HCT116 (cell line): ENCODE measurements at regions not wholly inside any gene's neighbourhood (a gene's known extent, or its start where the extent isn't known, plus 50 kb on each side); places are given as distances from the start of the nearest gene placed in this dataset.
"Not testable (repeated sequence)": the region's sequence is repeated elsewhere in the genome, so short reads cannot be mapped to it uniquely, and the experiment has no call there.

ENCODE experiments used
- ATAC-seq: fragments of 200-7000 bp; cut with Tn5 transposase; 2 replicates; pipeline ENCODE4 v1.9.1; 2020; ENCODE audit warnings: mild to moderate bottlenecking, moderate library complexity
- BruUV-seq: library from RNA; stranded (reverse); fragments of 400-500 nt; replicated peaks from 2 replicates; lab custom pipeline; 2021; lab: Mats Ljungman, UMichigan
- CTCF ChIA-PET: fragments of 300-600 bp; sonication (Branson Sonifier 250); formaldehyde crosslinking; loops from one replicate; lab custom pipeline; 2021; ENCODE audit warnings: antibody characterized with exemption; lab: Charles Lee
- POLR2A ChIA-PET: fragments of 300-600, 350-600 bp; sonication (Branson Sonifier 250); formaldehyde crosslinking; loops from one replicate; lab custom pipeline; 2021; ENCODE audit warnings: antibody characterized with exemption; lab: Charles Lee
- RAD21 ChIA-PET, 2 experiments: fragments of 300-600 bp; sonication (Branson Sonifier 250); formaldehyde crosslinking; loops; one replicate each; lab custom pipeline; 2023; ENCODE audit warnings: low total read pairs in 2 of 2; ENCODE audit not compliant: uncharacterized antibody in 2 of 2, unreplicated experiment in 2 of 2, low non-redundant PET in 1 of 2; lab: Charles Lee
- DNase-seq: peaks from one replicate; pipeline ENCODE4 v3.0.0-alpha.2; 2010; ENCODE audit warnings: low read depth, low spot score
- H2AFZ ChIP-seq: fragments of 200-600 bp; shearing (Covaris generic), sonication (generic); 2 replicates; pipeline ENCODE4 v1.6.1; 2017; ENCODE audit warnings: low read depth, mixed run types, mixed read lengths, antibody characterized with exemption, low read length; ENCODE audit not compliant: poor library complexity, severe bottlenecking
- H3K27ac ChIP-seq: 2 replicates; pipeline ENCODE4 v1.5.1; 2012; ENCODE audit warnings: low read depth, low read length
- H3K27me3 ChIP-seq: fragments of 200-600 bp; sonication (generic); 2 replicates; pipeline ENCODE4 v1.6.1; 2016; ENCODE audit warnings: mixed run types, low read length, mixed read lengths; ENCODE audit not compliant: insufficient read depth
- H3K36me3 ChIP-seq, 2 experiments: fragments of 200-500 bp in 1 of 2; fragments of 200-600 bp in 1 of 2; sonication (Bioruptor generic) in 1 of 2; sonication (generic) in 1 of 2; 2 replicates each; pipeline versions ENCODE4 v1.5.1 to v1.6.1; 2014 to 2016; ENCODE audit warnings: low read length in 2 of 2, inconsistent platforms in 1 of 2, mixed read lengths in 1 of 2, mixed run types in 1 of 2; ENCODE audit not compliant: insufficient read depth in 2 of 2, control insufficient read depth in 1 of 2
- H3K4me1 ChIP-seq, 2 experiments: fragments of 200-600 bp in 1 of 2; sonication (generic) in 1 of 2; 2 replicates each; pipeline versions ENCODE4 v1.5.1 to v1.6.1; 2012 to 2017; ENCODE audit warnings: low read length in 2 of 2, inconsistent platforms in 1 of 2, mild to moderate bottlenecking in 1 of 2, mixed read lengths in 1 of 2, mixed run types in 1 of 2, moderate library complexity in 1 of 2; ENCODE audit not compliant: insufficient read depth in 2 of 2, control insufficient read depth in 1 of 2
- H3K4me2 ChIP-seq: fragments of 200-600 bp; sonication (generic); 2 replicates; pipeline ENCODE4 v1.6.1; 2017; ENCODE audit warnings: mixed run types, low read length, mixed read lengths
- H3K4me3 ChIP-seq, 2 experiments: fragments of 200-600 bp in 1 of 2; sonication (generic) in 1 of 2; replicated peaks in 1 of 2; 2 replicates each; pipeline ENCODE4 v1.5.1; 2011 to 2016; ENCODE audit warnings: low read length in 2 of 2, control low read depth in 1 of 2, low read depth in 1 of 2, mild to moderate bottlenecking in 1 of 2, mixed read lengths in 1 of 2, mixed run types in 1 of 2
- H3K79me2 ChIP-seq: fragments of 200-600 bp; sonication (generic); 2 replicates; pipeline ENCODE4 v1.6.1; 2017; ENCODE audit warnings: mild to moderate bottlenecking, mixed run types, low read length, moderate library complexity, mixed read lengths; ENCODE audit not compliant: insufficient read depth
- H3K9ac ChIP-seq: fragments of 200-600 bp; sonication (generic); 2 replicates; pipeline ENCODE4 v1.6.1; 2016; ENCODE audit warnings: low read length, mixed read lengths
- H3K9me2 ChIP-seq: fragments of 200-600 bp; sonication (generic), shearing (Covaris generic); 2 replicates; pipeline ENCODE4 v1.6.1; 2017; ENCODE audit warnings: mixed run types, mild to moderate bottlenecking, moderate library complexity; ENCODE audit not compliant: insufficient read depth
- H3K9me3 ChIP-seq, 2 experiments: fragments of 200-500 bp in 1 of 2; fragments of 200-600 bp in 1 of 2; sonication (Bioruptor generic) in 1 of 2; sonication (generic) in 1 of 2; 2 replicates each; pipeline ENCODE4 v1.6.1; 2014 to 2017; ENCODE audit warnings: low read length in 2 of 2, mixed read lengths in 2 of 2, inconsistent platforms in 1 of 2, low read depth in 1 of 2, mild to moderate bottlenecking in 1 of 2, mixed run types in 1 of 2, moderate library complexity in 1 of 2; ENCODE audit not compliant: control insufficient read depth in 1 of 2, insufficient read depth in 1 of 2
- H4K20me1 ChIP-seq: fragments of 200-600 bp; sonication (generic), shearing (Covaris generic); 2 replicates; pipeline ENCODE4 v1.6.1; 2017; ENCODE audit warnings: mixed run types, mild to moderate bottlenecking, moderate library complexity; ENCODE audit not compliant: insufficient read depth
- intact Hi-C: fragments of 100-400 bp; cut with micrococcal nuclease; formaldehyde crosslinking; loops from 2 replicates; pipeline ENCODE4 v1.10.0; 2022

GRCh38 chr7:56374666-56375065, 258.4 kb upstream of the NUPR2 start:
- H3K27me3 ChIP-seq, H3K4me2 ChIP-seq, H4K20me1 ChIP-seq, H2AFZ ChIP-seq, H3K9me3 ChIP-seq, CTCF ChIA-PET, H3K36me3 ChIP-seq, POLR2A ChIA-PET, BruUV-seq, ATAC-seq, H3K27ac ChIP-seq, DNase-seq, H3K9ac ChIP-seq, H3K4me3 ChIP-seq, H3K79me2 ChIP-seq, H3K4me1 ChIP-seq, RAD21 ChIA-PET, intact Hi-C loops, H3K9me2 ChIP-seq: not testable (repeated sequence)

- H4K20me1 ChIP-seq, H3K4me3 ChIP-seq, H3K27me3 ChIP-seq, H3K9ac ChIP-seq, ATAC-seq, H3K4me1 ChIP-seq, RAD21 ChIA-PET, DNase-seq, CTCF ChIA-PET, H3K36me3 ChIP-seq, intact Hi-C loops, H3K27ac ChIP-seq, BruUV-seq, H3K79me2 ChIP-seq, POLR2A ChIA-PET, H3K9me3 ChIP-seq, H2AFZ ChIP-seq, H3K4me2 ChIP-seq, H3K9me2 ChIP-seq: not testable (repeated sequence)
These were observed 257.1 kb upstream of the NUPR2 start for GRCh38 chr7:56373314-56373713.

- H2AFZ ChIP-seq, H3K9me3 ChIP-seq, H4K20me1 ChIP-seq, H3K9ac ChIP-seq, H3K27me3 ChIP-seq, H3K36me3 ChIP-seq, POLR2A ChIA-PET, ATAC-seq, H3K27ac ChIP-seq, H3K4me1 ChIP-seq, DNase-seq, H3K4me3 ChIP-seq, H3K9me2 ChIP-seq, H3K4me2 ChIP-seq, CTCF ChIA-PET, intact Hi-C loops, H3K79me2 ChIP-seq, RAD21 ChIA-PET, BruUV-seq: not testable (repeated sequence)
These were observed 255.6 kb upstream of the NUPR2 start for GRCh38 chr7:56371792-56372191.

GRCh38 chr7:56370208-56370872, 254.1 kb upstream of the NUPR2 start:
- intact Hi-C loops, RAD21 ChIA-PET, CTCF ChIA-PET, H3K9ac ChIP-seq, H3K27me3 ChIP-seq, DNase-seq, H3K27ac ChIP-seq, H3K36me3 ChIP-seq, H3K9me3 ChIP-seq, H3K4me3 ChIP-seq, H3K79me2 ChIP-seq, ATAC-seq, H2AFZ ChIP-seq, H3K9me2 ChIP-seq, H3K4me2 ChIP-seq, POLR2A ChIA-PET, H3K4me1 ChIP-seq, H4K20me1 ChIP-seq, BruUV-seq: not testable (repeated sequence)
